Right atrium auricular region (tissue), 2 donors: ENCODE measurements at regions not wholly inside any gene's neighbourhood (a gene's known extent, or its start where the extent isn't known, plus 50 kb on each side); places are given as distances from the start of the nearest gene placed in this dataset.

Experiments used
- DNase-seq: peaks from one replicate; pipeline ENCODE4 v3.0.0-alpha.2; 2019; ENCODE audit warnings: low spot score
- H3K27ac ChIP-seq, 2 donors: fragments of 200-600 bp; sonication (generic); 1 replicate in 1 of 2; 2 replicates in 1 of 2; pipeline ENCODE4 v1.5.1; 2016 to 2019
- H3K27me3 ChIP-seq, 2 donors: fragments of 200-600 bp; sonication (generic); one replicate each; pipeline versions ENCODE4 v1.5.1 to v1.6.0; 2017 to 2019
- H3K36me3 ChIP-seq: fragments of 200-600 bp; sonication (generic); one replicate; pipeline ENCODE4 v1.5.1; 2016
- H3K4me1 ChIP-seq, 2 donors: fragments of 200-600 bp; sonication (generic); one replicate each; pipeline versions ENCODE4 v1.5.1 to v1.6.0; 2017 to 2019
- H3K4me3 ChIP-seq, 2 donors: fragments of 200-600 bp; sonication (generic); 1 replicate in 1 of 2; 2 replicates in 1 of 2; pipeline ENCODE4 v1.5.1; 2017 to 2019; ENCODE audit warnings: mild to moderate bottlenecking in 1 of 2, moderate library complexity in 1 of 2
- H3K9me3 ChIP-seq, 2 donors: fragments of 200-600 bp; sonication (generic); one replicate each; pipeline ENCODE4 v1.5.1; 2019
- TF ChIP-seq, protein P1 (sequence below), 2 donors: fragments of 200-600 bp; sonication (generic); IDR thresholded peaks; one replicate each; pipeline ENCODE4 v1.5.1; 2019; ENCODE audit warnings: antibody characterized with exemption in 2 of 2

DNA sequence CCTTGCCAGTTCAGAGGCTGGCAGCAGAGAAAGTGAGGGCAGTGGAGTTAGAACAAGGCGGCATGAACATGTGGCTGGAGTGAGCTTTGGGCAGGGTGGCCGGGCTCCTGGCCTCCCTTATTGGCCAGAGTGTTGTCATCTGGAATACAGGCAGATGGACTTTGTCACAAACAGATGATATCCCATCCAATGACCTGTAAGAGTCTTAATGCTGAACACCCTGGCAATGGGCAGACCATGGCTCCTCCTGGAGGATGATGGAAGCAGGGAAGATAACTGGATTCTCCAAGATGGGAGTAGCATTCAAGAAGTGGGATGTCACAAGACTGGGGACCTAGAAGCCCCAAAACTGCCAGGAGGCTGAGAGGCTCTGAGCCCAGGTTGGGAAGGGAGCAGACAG, 242.1 kb downstream of the MAFB start:
- H3K36me3 ChIP-seq, result no peaks in the 10 kb centered on the region
- TF ChIP-seq, protein P1, sequence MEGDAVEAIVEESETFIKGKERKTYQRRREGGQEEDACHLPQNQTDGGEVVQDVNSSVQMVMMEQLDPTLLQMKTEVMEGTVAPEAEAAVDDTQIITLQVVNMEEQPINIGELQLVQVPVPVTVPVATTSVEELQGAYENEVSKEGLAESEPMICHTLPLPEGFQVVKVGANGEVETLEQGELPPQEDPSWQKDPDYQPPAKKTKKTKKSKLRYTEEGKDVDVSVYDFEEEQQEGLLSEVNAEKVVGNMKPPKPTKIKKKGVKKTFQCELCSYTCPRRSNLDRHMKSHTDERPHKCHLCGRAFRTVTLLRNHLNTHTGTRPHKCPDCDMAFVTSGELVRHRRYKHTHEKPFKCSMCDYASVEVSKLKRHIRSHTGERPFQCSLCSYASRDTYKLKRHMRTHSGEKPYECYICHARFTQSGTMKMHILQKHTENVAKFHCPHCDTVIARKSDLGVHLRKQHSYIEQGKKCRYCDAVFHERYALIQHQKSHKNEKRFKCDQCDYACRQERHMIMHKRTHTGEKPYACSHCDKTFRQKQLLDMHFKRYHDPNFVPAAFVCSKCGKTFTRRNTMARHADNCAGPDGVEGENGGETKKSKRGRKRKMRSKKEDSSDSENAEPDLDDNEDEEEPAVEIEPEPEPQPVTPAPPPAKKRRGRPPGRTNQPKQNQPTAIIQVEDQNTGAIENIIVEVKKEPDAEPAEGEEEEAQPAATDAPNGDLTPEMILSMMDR (IDR thresholded peaks at IDR 0.05), result no peak
- no peaks in the 10 kb centered on the region for H3K9me3 ChIP-seq
- no peak overlapping the region for H3K4me3 ChIP-seq
- H3K27ac ChIP-seq, result no peak overlapping the region
- H3K4me1 ChIP-seq, result no peaks in the 10 kb centered on the region
- no peak for DNase-seq
- no peaks in the 10 kb centered on the region for H3K27me3 ChIP-seq

DNA sequence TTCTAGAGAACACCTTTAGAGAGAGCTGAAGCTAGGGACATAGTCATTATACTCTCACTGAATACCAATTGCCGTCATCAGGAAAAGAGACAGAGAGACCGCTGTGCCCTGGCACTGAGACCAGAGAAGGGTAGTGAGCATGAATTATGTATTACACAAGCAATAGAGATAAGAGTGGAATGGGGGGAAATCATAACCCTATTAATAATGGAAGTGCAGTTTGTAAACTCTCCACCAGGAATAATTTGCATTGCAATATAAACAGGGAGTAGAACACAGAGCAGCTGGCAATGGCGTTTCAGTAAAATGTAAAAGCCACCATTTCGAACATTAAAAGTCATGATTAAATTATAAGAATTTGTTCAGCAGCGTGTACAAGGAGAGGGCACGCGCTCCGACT, 244.5 kb downstream of the MAFB start:
- TF ChIP-seq, protein P1 (IDR thresholded peaks at IDR 0.05), result peak in 1 of 2 donors; percentile 27
- H3K9me3 ChIP-seq, result no peaks in the 10 kb centered on the region
- no peaks in the 10 kb centered on the region for H3K36me3 ChIP-seq
- H3K27ac ChIP-seq, result no peak overlapping the region
- DNase-seq, result no peak
- H3K27me3 ChIP-seq, result no peaks in the 10 kb centered on the region
- no peak overlapping the region for H3K4me3 ChIP-seq
- no peaks in the 10 kb centered on the region for H3K4me1 ChIP-seq

DNA sequence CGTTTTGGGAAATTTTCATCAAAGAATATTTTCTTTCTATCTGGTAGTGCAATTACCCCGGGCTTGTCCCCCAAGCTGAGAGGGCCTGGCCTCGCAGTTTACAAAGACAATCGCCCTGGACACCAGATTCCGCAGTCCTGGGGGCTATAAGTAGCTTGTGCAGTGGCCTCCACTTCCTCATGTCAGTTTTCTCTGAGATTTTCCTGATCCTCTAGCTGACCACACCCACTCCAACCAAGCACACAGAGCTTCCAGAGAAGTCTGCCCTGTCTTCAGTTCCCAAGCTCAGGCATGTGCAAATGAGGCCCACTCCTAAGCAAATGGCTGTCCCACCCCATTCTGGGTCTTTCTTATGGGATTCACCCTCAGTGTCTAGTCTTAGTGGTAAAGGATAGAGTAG, 245.3 kb downstream of the MAFB start:
- Histone ChIP-seq H3K9me3 (no peaks in the 10 kb centered on the region), H3K4me3 (no peak overlapping the region), H3K36me3 (no peaks in the 10 kb centered on the region), H3K4me1 (no peaks in the 10 kb centered on the region), H3K27me3 (no peaks in the 10 kb centered on the region), H3K27ac (no peak overlapping the region)
- TF ChIP-seq, protein P1 (IDR thresholded peaks at IDR 0.05), result no peak
- DNase-seq, result no peak

DNA sequence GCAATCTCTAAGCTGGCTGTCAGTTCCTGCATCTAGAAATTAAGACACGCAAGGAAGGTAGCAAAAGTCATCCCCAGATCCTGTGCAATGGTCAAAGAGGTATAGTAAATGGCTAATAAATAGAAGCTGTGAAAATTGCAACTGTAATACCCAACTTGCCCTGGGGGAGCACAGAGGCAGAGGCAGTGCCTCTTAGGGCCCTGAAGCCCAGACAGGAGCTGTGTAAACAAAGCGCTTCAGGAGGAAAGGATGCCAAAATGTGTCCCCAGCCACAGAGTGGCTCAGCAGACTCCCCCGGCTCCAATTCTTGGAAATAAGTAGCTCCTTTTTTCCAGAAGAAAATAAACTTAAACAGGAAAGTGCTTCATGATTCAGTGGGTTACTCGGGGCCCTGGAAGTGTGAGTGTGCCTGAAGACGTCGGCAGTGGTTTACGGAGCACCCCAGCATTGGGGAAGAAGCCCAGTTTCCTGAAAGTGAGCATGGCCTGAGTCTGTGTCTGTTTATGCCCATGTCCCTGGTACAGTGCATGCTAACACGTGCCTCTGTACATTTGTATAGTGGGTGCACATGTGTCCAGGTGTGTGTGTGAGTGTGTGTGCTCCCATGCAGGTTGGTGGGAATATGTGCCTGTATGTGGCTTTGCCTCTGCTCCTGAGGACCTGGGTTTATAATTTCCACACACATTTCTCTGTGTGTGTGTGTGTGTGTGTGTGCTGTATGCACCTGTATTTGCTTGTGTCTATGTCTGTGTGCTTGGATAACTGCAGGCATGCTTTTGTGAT, 246.7 kb downstream of the MAFB start:
- no peaks in the 10 kb centered on the region for H3K27me3 ChIP-seq
- no peak overlapping the region for H3K4me3 ChIP-seq
- no peaks in the 10 kb centered on the region for H3K4me1 ChIP-seq
- no peaks in the 10 kb centered on the region for H3K36me3 ChIP-seq
- TF ChIP-seq, protein P1 (IDR thresholded peaks at IDR 0.05), result peak in 1 of 2 donors; percentile 16
- no peaks in the 10 kb centered on the region for H3K9me3 ChIP-seq
- no peak overlapping the region for H3K27ac ChIP-seq
- DNase-seq, result no peak

DNA sequence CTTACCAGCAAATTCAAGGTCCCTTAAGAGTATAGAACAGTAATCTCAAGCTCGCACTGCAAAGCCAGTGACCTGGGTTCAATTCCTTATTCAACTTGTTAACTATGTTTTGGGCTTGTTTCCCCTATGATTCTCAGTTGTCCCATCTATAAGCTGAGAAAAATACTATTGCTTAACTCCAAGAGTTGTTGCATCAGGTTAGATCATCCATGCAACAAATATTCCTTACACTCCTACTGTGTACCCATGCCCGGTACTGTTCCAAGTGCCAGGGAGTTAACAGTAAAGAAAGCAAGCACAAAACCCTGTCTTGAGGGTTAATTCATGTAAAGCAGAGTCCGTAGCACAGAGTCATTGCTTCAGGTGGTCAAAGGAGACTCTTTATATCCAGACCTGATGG, 247.3 kb downstream of the MAFB start:
- TF ChIP-seq, protein P1 (IDR thresholded peaks at IDR 0.05), result no peak
- Histone ChIP-seq H3K4me1 (no peaks in the 10 kb centered on the region), H3K27me3 (no peaks in the 10 kb centered on the region), H3K4me3 (no peak overlapping the region), H3K36me3 (no peaks in the 10 kb centered on the region), H3K9me3 (no peaks in the 10 kb centered on the region), H3K27ac (no peak overlapping the region)
- DNase-seq, result no peak
